GM12801 (cell line): ENCODE measurements at regions not wholly inside any gene's neighbourhood (a gene's known extent, or its start where the extent isn't known, plus 50 kb on each side); places are given as distances from the start of the nearest gene placed in this dataset.

Experiments used
- TF ChIP-seq, protein P1 (sequence below): IDR thresholded peaks from one replicate; pipeline ENCODE4 v1.5.1; 2011; ENCODE audit warnings: control low read depth; ENCODE audit not compliant: insufficient read length; ENCODE audit errors: extremely low read depth

GRCh38 chr3:27584874-27585273 is 100.7 kb upstream of the SLC4A7 start:
- TF ChIP-seq, protein P1, sequence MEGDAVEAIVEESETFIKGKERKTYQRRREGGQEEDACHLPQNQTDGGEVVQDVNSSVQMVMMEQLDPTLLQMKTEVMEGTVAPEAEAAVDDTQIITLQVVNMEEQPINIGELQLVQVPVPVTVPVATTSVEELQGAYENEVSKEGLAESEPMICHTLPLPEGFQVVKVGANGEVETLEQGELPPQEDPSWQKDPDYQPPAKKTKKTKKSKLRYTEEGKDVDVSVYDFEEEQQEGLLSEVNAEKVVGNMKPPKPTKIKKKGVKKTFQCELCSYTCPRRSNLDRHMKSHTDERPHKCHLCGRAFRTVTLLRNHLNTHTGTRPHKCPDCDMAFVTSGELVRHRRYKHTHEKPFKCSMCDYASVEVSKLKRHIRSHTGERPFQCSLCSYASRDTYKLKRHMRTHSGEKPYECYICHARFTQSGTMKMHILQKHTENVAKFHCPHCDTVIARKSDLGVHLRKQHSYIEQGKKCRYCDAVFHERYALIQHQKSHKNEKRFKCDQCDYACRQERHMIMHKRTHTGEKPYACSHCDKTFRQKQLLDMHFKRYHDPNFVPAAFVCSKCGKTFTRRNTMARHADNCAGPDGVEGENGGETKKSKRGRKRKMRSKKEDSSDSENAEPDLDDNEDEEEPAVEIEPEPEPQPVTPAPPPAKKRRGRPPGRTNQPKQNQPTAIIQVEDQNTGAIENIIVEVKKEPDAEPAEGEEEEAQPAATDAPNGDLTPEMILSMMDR: no peak

- TF ChIP-seq, protein P1: no peak
Measured at GRCh38 chr3:27581852-27582251, 97.7 kb upstream of the SLC4A7 start.

DNA sequence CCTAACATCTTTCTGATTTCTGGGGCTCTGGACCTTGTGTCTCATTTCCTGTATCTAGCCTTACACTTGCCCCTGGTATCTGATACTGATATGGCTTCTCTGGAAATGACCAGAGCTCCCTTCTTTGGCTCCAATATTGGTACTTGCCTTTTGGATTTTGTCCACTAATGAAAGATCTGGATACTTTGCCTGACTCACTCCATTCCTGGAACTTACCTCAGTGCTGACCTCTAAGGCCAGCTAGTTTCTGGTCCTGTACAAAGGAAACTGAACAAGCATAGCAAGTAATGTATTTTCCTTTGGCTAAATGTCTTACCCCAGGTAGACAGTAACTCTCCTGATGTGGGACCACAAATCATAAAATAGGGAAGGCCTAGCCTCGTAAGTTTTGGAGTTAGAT is 93.8 kb upstream of the SLC4A7 start:
- TF ChIP-seq, protein P1: no peak

- TF ChIP-seq, protein P1: no peak
Measured at GRCh38 chr3:27577504-27577903, 93.3 kb upstream of the SLC4A7 start.

- TF ChIP-seq, protein P1: no peak
Measured at GRCh38 chr3:27576171-27576570, 92.0 kb upstream of the SLC4A7 start.

DNA sequence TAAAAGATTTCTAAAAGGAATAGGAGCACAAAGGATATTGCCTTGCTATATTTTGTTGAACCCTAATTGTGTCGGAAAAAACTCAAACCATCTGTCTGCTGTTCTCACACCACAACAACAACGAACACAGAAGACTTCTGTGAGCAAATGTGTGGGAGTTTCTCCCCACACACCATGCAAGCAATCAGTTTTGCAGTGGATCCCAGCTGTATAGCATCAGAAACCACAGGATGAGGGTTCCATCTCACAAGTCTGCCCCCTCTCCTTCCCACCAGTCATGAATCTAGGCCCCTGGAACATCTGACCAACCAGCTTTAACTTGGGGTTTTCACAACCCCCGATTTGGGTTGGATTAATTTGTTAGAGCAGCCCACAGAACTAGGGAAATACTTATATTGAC is 91.3 kb upstream of the SLC4A7 start:
- TF ChIP-seq, protein P1: no peak

GRCh38 chr3:27574438-27574795 is 90.2 kb upstream of the SLC4A7 start:
- TF ChIP-seq, protein P1: no peak
